D721Med (cell line): ENCODE measurements at regions not wholly inside any gene's neighbourhood (a gene's known extent, or its start where the extent isn't known, plus 50 kb on each side); places are given as distances from the start of the nearest gene placed in this dataset.

ENCODE experiments used
- DNase-seq: peaks from one replicate; pipeline ENCODE4 v3.0.0; 2011; ENCODE audit warnings: low spot score; ENCODE audit not compliant: insufficient read length
- FAIRE-seq: peaks from 2 replicates; lab custom pipeline; 2011; peaks lifted over from hg19 to GRCh38; lab: Jason Lieb, UNC
- TF ChIP-seq, protein P1 (sequence below): IDR thresholded peaks from 2 replicates; pipeline ENCODE4 v1.5.1; 2012; ENCODE audit warnings: mild to moderate bottlenecking, control low read depth; ENCODE audit not compliant: insufficient read depth; ENCODE audit errors: missing control alignments

DNA sequence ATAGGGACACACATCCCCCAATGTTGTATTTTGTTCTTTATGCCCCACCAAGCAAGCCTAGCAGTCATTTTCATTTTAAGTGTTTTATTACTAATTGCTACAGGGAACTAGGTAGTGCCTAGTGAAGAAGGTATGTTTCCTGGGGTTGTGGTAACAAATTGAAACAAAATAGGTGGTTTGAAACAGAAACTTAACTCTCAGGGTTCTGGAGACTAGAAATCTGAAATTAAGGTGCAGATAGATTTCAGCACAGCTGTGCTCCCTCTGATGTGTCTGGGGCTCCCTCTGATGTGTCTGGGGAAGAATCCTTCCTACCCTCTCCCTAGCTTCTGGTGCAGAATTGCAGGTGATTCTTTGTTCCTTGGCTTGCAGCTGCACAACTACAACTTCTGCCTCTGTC, 390.1 kb downstream of the ZFHX3 start:
- TF ChIP-seq, protein P1, sequence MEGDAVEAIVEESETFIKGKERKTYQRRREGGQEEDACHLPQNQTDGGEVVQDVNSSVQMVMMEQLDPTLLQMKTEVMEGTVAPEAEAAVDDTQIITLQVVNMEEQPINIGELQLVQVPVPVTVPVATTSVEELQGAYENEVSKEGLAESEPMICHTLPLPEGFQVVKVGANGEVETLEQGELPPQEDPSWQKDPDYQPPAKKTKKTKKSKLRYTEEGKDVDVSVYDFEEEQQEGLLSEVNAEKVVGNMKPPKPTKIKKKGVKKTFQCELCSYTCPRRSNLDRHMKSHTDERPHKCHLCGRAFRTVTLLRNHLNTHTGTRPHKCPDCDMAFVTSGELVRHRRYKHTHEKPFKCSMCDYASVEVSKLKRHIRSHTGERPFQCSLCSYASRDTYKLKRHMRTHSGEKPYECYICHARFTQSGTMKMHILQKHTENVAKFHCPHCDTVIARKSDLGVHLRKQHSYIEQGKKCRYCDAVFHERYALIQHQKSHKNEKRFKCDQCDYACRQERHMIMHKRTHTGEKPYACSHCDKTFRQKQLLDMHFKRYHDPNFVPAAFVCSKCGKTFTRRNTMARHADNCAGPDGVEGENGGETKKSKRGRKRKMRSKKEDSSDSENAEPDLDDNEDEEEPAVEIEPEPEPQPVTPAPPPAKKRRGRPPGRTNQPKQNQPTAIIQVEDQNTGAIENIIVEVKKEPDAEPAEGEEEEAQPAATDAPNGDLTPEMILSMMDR, result no peak
- FAIRE-seq (no peak), DNase-seq (no peak)

DNA sequence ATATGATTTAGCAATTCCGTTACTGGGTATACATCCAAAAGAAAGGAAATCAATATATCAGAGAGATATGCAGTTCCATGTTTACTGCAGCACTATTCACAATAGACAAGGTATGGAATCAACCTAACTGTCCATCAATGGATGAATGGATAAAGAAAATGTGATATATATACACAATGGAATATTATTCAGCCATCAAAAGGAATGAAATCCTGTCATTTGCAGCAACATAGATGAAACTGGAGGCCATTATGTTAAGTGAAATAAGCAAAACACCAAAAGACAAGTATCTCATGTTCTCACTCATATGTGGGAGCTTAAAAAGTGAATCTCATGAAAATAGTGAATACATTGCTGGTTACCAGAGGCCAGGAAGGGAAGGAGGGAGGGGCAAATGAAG, 390.8 kb downstream of the ZFHX3 start:
- FAIRE-seq, result no peak
- TF ChIP-seq, protein P1, result no peak

DNA sequence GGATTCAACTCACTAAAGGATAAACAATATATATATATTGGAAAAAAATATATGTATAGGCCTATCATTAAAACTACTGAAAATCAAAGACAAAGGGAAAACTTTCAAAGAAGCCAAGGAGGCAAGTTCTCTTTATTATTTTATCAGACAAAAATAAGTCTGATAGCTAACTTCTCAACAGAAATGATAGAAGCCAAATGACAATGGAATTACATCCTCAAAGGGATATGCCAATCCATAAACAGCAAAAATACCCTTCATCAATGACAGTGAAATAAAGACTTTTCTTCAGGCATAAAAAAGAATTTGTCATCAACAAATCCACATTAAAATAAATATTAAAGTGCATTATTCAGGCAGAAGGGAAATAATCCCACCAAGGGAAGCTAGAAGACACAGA, 393.4 kb downstream of the ZFHX3 start:
- TF ChIP-seq, protein P1, result no peak
- FAIRE-seq, result no peak
- DNase-seq, result no peak

More for the DNA sequence above, 390.8 kb downstream of the ZFHX3 start:
- no peak for DNase-seq

DNA sequence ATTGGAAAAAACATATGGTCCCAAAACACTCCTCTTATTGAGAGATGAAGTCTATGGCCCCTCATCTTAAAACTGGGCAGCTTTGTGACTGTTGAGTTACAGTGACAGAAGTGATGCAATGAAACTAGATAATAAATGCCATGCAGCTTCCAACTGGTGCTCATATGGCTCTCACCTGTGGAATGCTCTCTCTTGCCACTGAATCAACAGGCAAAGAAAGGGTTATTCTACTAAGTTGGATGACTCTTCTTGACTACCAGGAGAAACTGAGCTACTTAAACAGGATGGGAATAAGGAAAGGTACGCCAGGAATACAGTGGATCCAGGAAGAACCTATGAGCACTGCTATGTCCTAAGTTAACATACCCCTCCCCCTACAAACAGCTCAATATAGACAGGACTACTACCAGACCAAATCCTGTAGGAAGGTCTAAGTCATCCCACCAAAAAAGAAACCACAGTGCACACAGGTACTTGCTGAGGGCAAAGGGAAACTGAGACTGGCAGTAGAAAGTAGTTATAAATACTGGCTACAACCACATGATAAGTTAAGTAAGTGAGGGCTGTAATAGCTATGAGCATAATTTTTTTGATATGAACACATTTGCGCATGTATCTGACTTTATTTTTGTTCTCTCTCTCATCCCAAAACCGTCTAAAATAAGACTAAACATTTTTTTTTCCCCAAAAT, 398.5 kb downstream of the ZFHX3 start:
- DNase-seq, result no peak
- TF ChIP-seq, protein P1, result no peak
- no peak for FAIRE-seq

DNA sequence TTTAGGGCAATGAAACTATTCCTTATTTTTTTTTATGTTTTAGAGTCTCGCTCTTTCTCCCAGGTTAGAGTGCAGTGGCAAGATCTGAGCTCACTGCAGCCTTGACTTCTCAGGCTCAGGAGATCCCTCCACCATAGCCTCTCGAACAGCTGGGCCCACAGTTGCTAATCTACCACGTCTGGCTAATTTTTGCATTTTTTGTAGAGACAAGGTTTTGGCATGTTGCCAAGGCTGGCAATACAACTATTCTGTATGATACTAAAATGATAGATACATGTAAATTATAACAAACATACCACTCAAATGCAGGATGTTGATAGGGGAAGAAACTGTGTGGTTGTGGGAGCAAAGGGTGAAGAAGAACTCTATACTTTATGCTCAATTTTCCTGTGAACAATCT, 401.3 kb downstream of the ZFHX3 start:
- TF ChIP-seq, protein P1, result no peak
- FAIRE-seq (no peak), DNase-seq (no peak)

DNA sequence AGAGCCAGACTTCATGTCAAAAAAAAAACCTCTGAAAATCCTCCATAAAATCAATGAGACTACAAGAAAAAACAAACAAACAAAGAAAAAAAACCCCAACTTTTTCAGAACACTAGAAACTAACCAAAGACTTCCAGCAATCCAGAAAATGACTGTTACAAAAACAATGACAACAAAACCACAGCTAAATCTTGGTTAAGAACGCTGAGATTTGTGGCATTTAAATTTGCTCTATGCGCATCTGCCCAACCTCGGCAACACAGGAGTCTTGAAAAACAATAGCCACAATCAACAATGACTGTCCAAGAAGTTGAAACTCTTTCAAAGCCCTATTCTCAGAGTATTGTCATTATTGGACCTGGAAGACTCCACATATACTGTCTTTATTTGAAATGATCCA, 402.4 kb downstream of the ZFHX3 start:
- DNase-seq (no peak), FAIRE-seq (no peak)
- TF ChIP-seq, protein P1, result no peak

DNA sequence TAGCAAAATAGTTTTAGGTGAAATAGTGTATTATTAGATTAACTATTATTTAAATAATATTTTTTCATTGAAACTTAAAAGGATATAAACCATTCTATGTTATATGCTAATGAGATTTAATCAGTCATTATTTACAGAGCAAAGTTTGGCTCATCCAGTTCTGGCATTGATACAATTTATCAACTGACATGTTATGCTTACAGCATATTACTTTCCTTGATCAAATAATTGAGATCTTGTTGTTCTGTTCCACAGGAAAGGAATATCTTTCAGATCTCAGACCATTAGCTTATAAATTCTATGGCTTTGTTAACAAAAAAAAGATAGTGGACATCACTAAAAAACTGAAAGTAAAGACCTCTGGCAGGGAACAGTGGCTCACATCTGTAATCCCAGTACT, 403.0 kb downstream of the ZFHX3 start:
- TF ChIP-seq, protein P1, result no peak

More for the DNA sequence above, 403.0 kb downstream of the ZFHX3 start:
- FAIRE-seq (no peak), DNase-seq (no peak)
